WERI-Rb-1 (cell line): ENCODE measurements at regions not wholly inside any gene's neighbourhood (a gene's known extent, or its start where the extent isn't known, plus 50 kb on each side); places are given as distances from the start of the nearest gene placed in this dataset.

ENCODE experiments used
- DNase-seq: peaks from one replicate; pipeline ENCODE4 v3.0.0-alpha.2; 2020
- H3K27ac ChIP-seq: fragments of 250-450 bp; sonication (Bioruptor Pico); 2 replicates; pipeline ENCODE4 v1.5.1; 2020; ENCODE audit warnings: mild to moderate bottlenecking, moderate library complexity
- H3K27me3 ChIP-seq: fragments of 250-450 bp; sonication (Bioruptor Pico); 2 replicates; pipeline ENCODE4 v1.5.1; 2021; ENCODE audit warnings: mild to moderate bottlenecking, low read depth, moderate library complexity; ENCODE audit not compliant: insufficient read depth, severe bottlenecking
- H3K36me3 ChIP-seq: fragments of 250-450 bp; sonication (Bioruptor Pico); 2 replicates; pipeline ENCODE4 v1.5.1; 2020; ENCODE audit warnings: mild to moderate bottlenecking, moderate library complexity
- H3K4me3 ChIP-seq: 2 replicates; pipeline ENCODE4 v1.5.1; 2011; ENCODE audit warnings: low read depth, mild to moderate bottlenecking, control low read depth, low read length
- H3K9me3 ChIP-seq: fragments of 250-450 bp; sonication (Bioruptor Pico); 2 replicates; pipeline ENCODE4 v1.5.1; 2021; ENCODE audit warnings: mild to moderate bottlenecking, moderate library complexity; ENCODE audit not compliant: severe bottlenecking
- TF ChIP-seq, protein P1 (sequence below): IDR thresholded peaks from 2 replicates; pipeline ENCODE4 v1.5.1; 2011; ENCODE audit warnings: low read depth, mild to moderate bottlenecking, control low read depth, inconsistent platforms, low read length

DNA sequence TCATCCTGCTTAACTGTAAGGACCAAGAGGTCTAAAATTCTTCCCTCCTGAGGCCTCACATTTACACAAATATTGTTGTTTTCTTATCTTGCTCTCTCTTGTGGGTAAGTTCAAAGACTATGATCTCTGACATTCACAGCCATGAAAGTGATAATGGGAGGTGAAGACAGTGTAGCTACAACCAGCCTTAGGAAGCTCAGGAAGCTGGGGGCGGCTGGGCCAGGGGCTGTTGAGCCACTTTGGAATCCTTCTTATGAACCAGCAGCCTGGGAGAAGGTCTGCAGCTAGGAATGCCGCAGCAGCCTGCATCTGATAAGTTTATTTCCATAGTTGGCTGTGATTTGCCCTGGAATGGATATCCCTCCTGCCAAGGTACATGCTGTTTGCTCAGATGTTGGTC, 316.2 kb downstream of the STIM2 start:
- Histone ChIP-seq H3K4me3 (no peak overlapping the region), H3K36me3 (no peaks in the 10 kb centered on the region), H3K27ac (no peak overlapping the region), H3K9me3 (no peaks in the 10 kb centered on the region), H3K27me3 (no peaks in the 10 kb centered on the region)
- TF ChIP-seq, protein P1, sequence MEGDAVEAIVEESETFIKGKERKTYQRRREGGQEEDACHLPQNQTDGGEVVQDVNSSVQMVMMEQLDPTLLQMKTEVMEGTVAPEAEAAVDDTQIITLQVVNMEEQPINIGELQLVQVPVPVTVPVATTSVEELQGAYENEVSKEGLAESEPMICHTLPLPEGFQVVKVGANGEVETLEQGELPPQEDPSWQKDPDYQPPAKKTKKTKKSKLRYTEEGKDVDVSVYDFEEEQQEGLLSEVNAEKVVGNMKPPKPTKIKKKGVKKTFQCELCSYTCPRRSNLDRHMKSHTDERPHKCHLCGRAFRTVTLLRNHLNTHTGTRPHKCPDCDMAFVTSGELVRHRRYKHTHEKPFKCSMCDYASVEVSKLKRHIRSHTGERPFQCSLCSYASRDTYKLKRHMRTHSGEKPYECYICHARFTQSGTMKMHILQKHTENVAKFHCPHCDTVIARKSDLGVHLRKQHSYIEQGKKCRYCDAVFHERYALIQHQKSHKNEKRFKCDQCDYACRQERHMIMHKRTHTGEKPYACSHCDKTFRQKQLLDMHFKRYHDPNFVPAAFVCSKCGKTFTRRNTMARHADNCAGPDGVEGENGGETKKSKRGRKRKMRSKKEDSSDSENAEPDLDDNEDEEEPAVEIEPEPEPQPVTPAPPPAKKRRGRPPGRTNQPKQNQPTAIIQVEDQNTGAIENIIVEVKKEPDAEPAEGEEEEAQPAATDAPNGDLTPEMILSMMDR: no peak
- DNase-seq: no peak

DNA sequence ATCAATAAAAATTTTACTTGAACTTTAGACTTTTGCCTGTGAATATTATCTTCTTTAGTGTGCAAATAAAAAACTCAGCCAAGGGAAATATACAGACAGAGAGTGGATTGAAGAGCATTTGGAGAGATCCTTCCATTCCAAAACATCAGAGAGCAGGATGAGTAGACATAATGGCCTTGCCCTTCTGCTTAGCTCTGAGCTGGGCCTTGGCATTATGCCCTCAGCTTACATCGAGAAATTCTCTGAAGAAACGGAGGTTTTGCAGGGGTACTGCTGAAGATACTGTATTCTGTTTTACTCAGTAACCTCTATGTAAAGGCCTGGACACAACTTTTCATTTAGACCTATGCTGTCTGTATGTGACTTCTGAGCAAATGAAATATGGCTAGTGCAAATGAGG, 317.4 kb downstream of the STIM2 start:
- TF ChIP-seq, protein P1: no peak
- DNase-seq: no peak
- Histone ChIP-seq H3K27me3 (no peaks in the 10 kb centered on the region), H3K36me3 (no peaks in the 10 kb centered on the region), H3K4me3 (no peak overlapping the region), H3K27ac (no peak overlapping the region), H3K9me3 (no peaks in the 10 kb centered on the region)

DNA sequence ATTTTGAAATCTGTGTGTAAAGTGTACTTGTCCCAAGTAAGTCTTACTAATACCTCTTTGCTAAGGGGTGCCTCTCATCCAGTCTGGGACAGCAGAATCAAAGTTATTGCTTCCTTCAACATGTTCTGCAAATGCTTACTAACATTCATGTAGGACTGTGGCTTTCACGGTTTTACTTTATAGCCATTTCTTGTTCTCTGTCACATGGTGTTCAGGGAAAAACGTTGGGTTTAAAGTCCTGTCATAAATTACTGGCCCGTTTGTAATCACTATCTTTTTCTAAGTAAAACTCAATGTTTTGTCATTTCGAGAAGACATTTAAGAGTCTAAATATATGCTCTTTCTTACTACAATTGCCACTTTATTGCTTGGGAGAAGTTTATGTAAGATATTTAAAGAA, 321.1 kb downstream of the STIM2 start:
- no peak overlapping the region for H3K27ac ChIP-seq
- TF ChIP-seq, protein P1: no peak
- no peaks in the 10 kb centered on the region for H3K9me3 ChIP-seq
- H3K36me3 ChIP-seq: no peaks in the 10 kb centered on the region
- DNase-seq: no peak
- no peaks in the 10 kb centered on the region for H3K27me3 ChIP-seq
- H3K4me3 ChIP-seq: no peak overlapping the region

DNA sequence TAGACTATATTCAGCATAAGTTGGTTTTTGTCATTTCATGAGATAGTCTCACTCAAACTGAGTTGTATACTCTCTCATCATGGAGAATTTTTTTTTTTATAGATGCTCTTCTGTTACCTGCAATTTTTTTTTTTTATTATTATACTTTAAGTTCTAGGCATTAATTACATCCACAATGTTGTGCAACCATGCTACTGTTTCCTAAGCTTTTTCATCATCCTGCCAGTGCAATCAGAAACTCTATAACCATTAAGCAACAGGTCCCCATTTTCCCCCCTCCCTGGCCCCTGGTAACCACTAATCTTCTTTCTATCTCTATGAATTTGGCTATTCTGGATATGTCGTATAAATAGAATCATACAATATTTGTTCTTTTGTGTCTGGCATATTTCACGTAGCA, 321.6 kb downstream of the STIM2 start:
- no peak overlapping the region for H3K4me3 ChIP-seq
- TF ChIP-seq, protein P1: no peak
- DNase-seq: no peak
- no peaks in the 10 kb centered on the region for H3K27me3 ChIP-seq
- no peaks in the 10 kb centered on the region for H3K9me3 ChIP-seq
- H3K27ac ChIP-seq: no peak overlapping the region
- H3K36me3 ChIP-seq: no peaks in the 10 kb centered on the region

DNA sequence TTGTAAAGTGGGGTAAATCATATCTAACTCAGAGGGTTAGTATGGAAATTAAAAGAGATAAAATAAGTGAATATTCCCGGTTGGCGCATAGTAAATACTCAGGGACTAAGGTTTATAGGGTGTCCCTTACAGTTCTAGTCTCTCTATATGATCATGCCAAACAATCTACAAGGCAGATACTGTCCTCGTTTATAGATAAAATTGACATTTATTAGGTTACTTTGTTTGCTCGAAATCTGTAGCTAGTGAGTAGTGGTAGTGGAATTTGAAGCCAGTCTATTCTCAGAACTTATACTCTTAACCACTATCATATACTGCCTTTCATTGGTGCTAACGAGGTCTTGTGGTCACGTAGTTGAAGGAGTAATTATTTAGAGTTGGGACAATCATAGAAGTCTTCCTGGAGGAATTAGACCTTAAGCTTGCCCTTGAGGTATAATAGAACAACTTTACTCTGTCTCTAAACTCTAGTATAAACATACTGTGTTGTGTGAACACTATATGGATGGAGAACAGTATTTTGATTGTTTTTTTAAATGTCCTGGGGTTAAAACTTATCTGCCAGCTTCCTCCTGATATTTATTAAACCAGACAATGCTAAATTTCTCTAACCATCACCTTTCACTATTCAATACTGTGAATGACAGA, 324.0 kb downstream of the STIM2 start:
- no peaks in the 10 kb centered on the region for H3K9me3 ChIP-seq
- TF ChIP-seq, protein P1: no peak
- no peak for DNase-seq
- H3K27ac ChIP-seq: no peak overlapping the region
- H3K36me3 ChIP-seq: no peaks in the 10 kb centered on the region
- H3K27me3 ChIP-seq: no peaks in the 10 kb centered on the region
- no peak overlapping the region for H3K4me3 ChIP-seq

DNA sequence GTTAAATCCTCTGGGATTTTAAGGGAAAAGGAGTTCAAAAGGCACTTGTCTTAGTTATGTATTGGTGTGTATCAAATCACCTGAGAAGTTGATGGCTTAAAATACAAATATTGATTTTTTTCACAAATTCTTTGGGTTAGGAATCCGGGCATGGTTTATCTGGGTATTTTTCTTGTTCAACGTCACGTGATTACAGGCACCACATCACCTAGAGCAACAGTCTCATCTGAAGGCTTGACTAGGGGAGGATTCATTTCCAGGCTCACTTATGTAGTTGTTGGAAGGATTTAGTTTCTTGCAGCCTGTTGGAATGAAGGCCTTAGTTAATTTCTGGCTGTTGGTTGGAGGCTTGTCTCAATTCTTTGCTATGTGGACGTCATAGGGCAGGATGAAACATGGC, 326.1 kb downstream of the STIM2 start:
- TF ChIP-seq, protein P1: no peak

More for the DNA sequence above, 326.1 kb downstream of the STIM2 start:
- H3K27me3 ChIP-seq: no peaks in the 10 kb centered on the region
- H3K4me3 ChIP-seq: no peak overlapping the region
- no peak for DNase-seq
- H3K27ac ChIP-seq: no peak overlapping the region
- no peaks in the 10 kb centered on the region for H3K36me3 ChIP-seq
- no peaks in the 10 kb centered on the region for H3K9me3 ChIP-seq
